ENCODE measurements at regions not wholly inside any gene's neighbourhood (a gene's known extent, or its start where the extent isn't known, plus 50 kb on each side); places are given as distances from the start of the nearest gene placed in this dataset.

GRCh38 chr17:83151056-83151441 lies 71.6 kb downstream of the METRNL start:
- CTCF ChIA-PET: no interaction called here
- TF ChIP-seq CTCF (conservative IDR thresholded peaks at IDR 0.05) (no peak), EZH2 (IDR thresholded peaks at IDR 0.05; ENCODE audit: low read depth) (no peak)
- no peaks in the 10 kb centered on the region; the same call in 1 of the 2 replicates for H3F3A ChIP-seq (ENCODE audit: insufficient read depth, low read depth)
- no peak overlapping the region for H3K4me2 ChIP-seq
- no peak overlapping the region for H3K27ac ChIP-seq
- DNase-seq: no peak
- intact Hi-C loops (cut with micrococcal nuclease; ENCODE audit: unreplicated experiment): no loop called here
- H3K9me3 ChIP-seq (ENCODE audit: insufficient read depth, low read depth): no peaks in the 10 kb centered on the region
- no peak overlapping the region for H3K4me3 ChIP-seq
- H4K20me1 ChIP-seq (ENCODE audit: insufficient read depth): no peaks in the 10 kb centered on the region
- H3K4me1 ChIP-seq (replicated peaks; ENCODE audit: insufficient read depth): peaks cover 15% of the 10 kb centered on the region
- no peak overlapping the region for H2AFZ ChIP-seq
- no peaks in the 10 kb centered on the region for H3K27me3 ChIP-seq (ENCODE audit: insufficient read depth, low read depth)
- no peaks in the 10 kb centered on the region for H3K79me2 ChIP-seq (ENCODE audit: low read depth)
- no TSS peak for BruUV-seq (replicated peaks)
- H3K9me2 ChIP-seq (ENCODE audit: insufficient read depth): no peaks in the 10 kb centered on the region
- H3K36me3 ChIP-seq (ENCODE audit: low read depth): no peaks in the 10 kb centered on the region
- POLR2A ChIA-PET (ENCODE audit: unreplicated experiment): no interaction called here

GRCh38 chr17:83151442-83152226 lies 72.2 kb downstream of the METRNL start:
- no peak overlapping the region for H2AFZ ChIP-seq
- H3K4me3 ChIP-seq: no peak overlapping the region
- no peaks in the 10 kb centered on the region for H4K20me1 ChIP-seq (ENCODE audit: insufficient read depth)
- no peaks in the 10 kb centered on the region for H3K36me3 ChIP-seq (ENCODE audit: low read depth)
- TF ChIP-seq EZH2 (IDR thresholded peaks at IDR 0.05; ENCODE audit: low read depth) (no peak), CTCF (conservative IDR thresholded peaks at IDR 0.05) (no peak)
- no peak for DNase-seq
- peaks cover 16% of the 10 kb centered on the region for H3K4me1 ChIP-seq (replicated peaks; ENCODE audit: insufficient read depth)
- H3F3A ChIP-seq (ENCODE audit: insufficient read depth, low read depth): no peaks in the 10 kb centered on the region; the same call in 1 of the 2 replicates
- no peaks in the 10 kb centered on the region for H3K27me3 ChIP-seq (ENCODE audit: insufficient read depth, low read depth)
- no peaks in the 10 kb centered on the region for H3K9me2 ChIP-seq (ENCODE audit: insufficient read depth)
- no peaks in the 10 kb centered on the region for H3K9me3 ChIP-seq (ENCODE audit: insufficient read depth, low read depth)
- no peak overlapping the region for H3K27ac ChIP-seq
- POLR2A ChIA-PET (ENCODE audit: unreplicated experiment): no interaction called here
- CTCF ChIA-PET: no interaction called here
- no peak overlapping the region for H3K4me2 ChIP-seq
- H3K79me2 ChIP-seq (ENCODE audit: low read depth): no peaks in the 10 kb centered on the region
- intact Hi-C loops (cut with micrococcal nuclease; ENCODE audit: unreplicated experiment): no loop called here
- BruUV-seq (replicated peaks): no TSS peak

- no peaks in the 10 kb centered on the region for H4K20me1 ChIP-seq (ENCODE audit: insufficient read depth)
- no peaks in the 10 kb centered on the region for H3K27me3 ChIP-seq (ENCODE audit: insufficient read depth, low read depth)
- H3K36me3 ChIP-seq (ENCODE audit: low read depth): no peaks in the 10 kb centered on the region
- H3K27ac ChIP-seq: no peak overlapping the region
- H3K79me2 ChIP-seq (ENCODE audit: low read depth): no peaks in the 10 kb centered on the region
- H3K9me3 ChIP-seq (ENCODE audit: insufficient read depth, low read depth): no peaks in the 10 kb centered on the region
- CTCF ChIA-PET: no interaction called here
- H3K4me3 ChIP-seq: no peak overlapping the region
- no peak overlapping the region for H3K4me2 ChIP-seq
- no peaks in the 10 kb centered on the region for H3K9me2 ChIP-seq (ENCODE audit: insufficient read depth)
- BruUV-seq (replicated peaks): no TSS peak
- no peak for DNase-seq
- POLR2A ChIA-PET (ENCODE audit: unreplicated experiment): no interaction called here
- no peak overlapping the region for H2AFZ ChIP-seq
- intact Hi-C loops (cut with micrococcal nuclease; ENCODE audit: unreplicated experiment): no loop called here
- H3K4me1 ChIP-seq (replicated peaks; ENCODE audit: insufficient read depth): peaks cover 16% of the 10 kb centered on the region
- no peaks in the 10 kb centered on the region; the same call in 1 of the 2 replicates for H3F3A ChIP-seq (ENCODE audit: insufficient read depth, low read depth)
- TF ChIP-seq EZH2 (IDR thresholded peaks at IDR 0.05; ENCODE audit: low read depth) (no peak), CTCF (conservative IDR thresholded peaks at IDR 0.05) (no peak)
Observed at GRCh38 chr17:83152227-83152744, 72.9 kb downstream of the METRNL start.

Measured in PC-9 (cell line).